Smooth muscle cell (in vitro differentiated cells): ENCODE measurements at regions not wholly inside any gene's neighbourhood (a gene's known extent, or its start where the extent isn't known, plus 50 kb on each side); places are given as distances from the start of the nearest gene placed in this dataset.

Source experiments
- DNase-seq: peaks from one replicate; lab custom pipeline; 2025; ENCODE audit not compliant: unreplicated experiment; lab: John Stamatoyannopoulos, UW
- H2AFZ ChIP-seq: fragments of 200-600 bp; sonication (generic); 2 replicates; pipeline ENCODE4 v1.6.0; 2016; ENCODE audit warnings: antibody characterized with exemption, low read depth, mild to moderate bottlenecking
- H3F3A ChIP-seq: fragments of 200-600 bp; sonication (generic); 2 replicates; pipeline ENCODE4 v1.6.0; 2017; ENCODE audit warnings: antibody characterized with exemption, low read depth
- H3K27ac ChIP-seq: fragments of 200-600 bp; sonication (generic); 2 replicates; pipeline ENCODE4 v1.5.1; 2016; ENCODE audit warnings: low read depth, mild to moderate bottlenecking
- H3K27me3 ChIP-seq: fragments of 200-600 bp; sonication (generic); 2 replicates; pipeline ENCODE4 v1.6.1; 2016; ENCODE audit warnings: low read depth, mild to moderate bottlenecking
- H3K36me3 ChIP-seq: fragments of 200-600 bp; sonication (generic); 2 replicates; pipeline ENCODE4 v1.5.1; 2016; ENCODE audit warnings: low read depth
- H3K4me1 ChIP-seq: fragments of 200-600 bp; sonication (generic); 2 replicates; pipeline ENCODE4 v1.5.1; 2016; ENCODE audit warnings: low read depth
- H3K4me2 ChIP-seq: fragments of 200-600 bp; sonication (generic); 2 replicates; pipeline ENCODE4 v1.6.0; 2016; ENCODE audit warnings: mild to moderate bottlenecking
- H3K4me3 ChIP-seq: fragments of 200-600 bp; sonication (generic); 2 replicates; pipeline ENCODE4 v1.5.1; 2016; ENCODE audit warnings: mild to moderate bottlenecking
- H3K79me2 ChIP-seq: fragments of 200-600 bp; sonication (generic); 2 replicates; pipeline ENCODE4 v1.6.0; 2016; ENCODE audit warnings: low read depth, mild to moderate bottlenecking
- H3K9ac ChIP-seq: fragments of 200-600 bp; sonication (generic); 2 replicates; pipeline ENCODE4 v1.6.0; 2016; ENCODE audit warnings: low read depth
- H3K9me3 ChIP-seq: fragments of 200-600 bp; sonication (generic); replicated peaks from 2 replicates; pipeline ENCODE4 v1.5.1; 2016; ENCODE audit warnings: low read depth
- H4K20me1 ChIP-seq: fragments of 200-600 bp; sonication (generic); 2 replicates; pipeline ENCODE4 v1.6.0; 2016; ENCODE audit warnings: low read depth
- WGBS: methylation state at CpG from one replicate; pipeline ENCODE4 v1.1.7; 2016; ENCODE audit warnings: low lambda C conversion rate; 5-methylcytosine and 5-hydroxymethylcytosine counted together
- TF ChIP-seq, protein P1 (sequence below): fragments of 200-600 bp; sonication (generic); IDR thresholded peaks from 2 replicates; pipeline ENCODE4 v1.5.1; 2017; ENCODE audit warnings: borderline replicate concordance, mild to moderate bottlenecking, antibody characterized with exemption; ENCODE audit not compliant: insufficient read depth, poor library complexity, severe bottlenecking

DNA sequence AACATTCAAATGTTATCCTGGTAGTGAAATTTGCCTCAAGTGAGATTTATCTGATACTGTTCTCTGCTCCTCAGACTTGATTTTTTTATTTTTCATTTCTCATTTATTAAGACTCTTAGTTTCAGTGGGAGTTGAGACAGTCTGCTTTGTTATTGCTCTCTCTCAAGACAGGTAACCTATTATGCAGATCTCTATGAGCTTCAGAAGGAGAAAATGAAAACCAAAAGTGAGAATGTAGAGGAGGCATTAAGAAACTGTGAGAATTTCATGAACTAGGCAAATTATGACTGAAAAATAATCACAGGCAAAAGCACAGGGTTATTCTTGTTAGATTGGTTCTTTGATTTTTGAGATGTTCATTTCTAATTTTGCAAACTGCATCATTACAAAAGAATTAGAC, 290.0 kb upstream of the CHORDC1 start:
- no peaks in the 10 kb centered on the region for H4K20me1 ChIP-seq
- H3F3A ChIP-seq, result no peaks in the 10 kb centered on the region
- H3K9ac ChIP-seq, result no peak overlapping the region
- H3K4me2 ChIP-seq, result no peak overlapping the region
- no peaks in the 10 kb centered on the region for H3K4me1 ChIP-seq
- H3K9me3 ChIP-seq, result no peaks in the 10 kb centered on the region
- H3K79me2 ChIP-seq, result no peaks in the 10 kb centered on the region
- no peak overlapping the region for H3K4me3 ChIP-seq
- DNase-seq, result no peak
- no peaks in the 10 kb centered on the region for H3K36me3 ChIP-seq
- TF ChIP-seq, protein P1, sequence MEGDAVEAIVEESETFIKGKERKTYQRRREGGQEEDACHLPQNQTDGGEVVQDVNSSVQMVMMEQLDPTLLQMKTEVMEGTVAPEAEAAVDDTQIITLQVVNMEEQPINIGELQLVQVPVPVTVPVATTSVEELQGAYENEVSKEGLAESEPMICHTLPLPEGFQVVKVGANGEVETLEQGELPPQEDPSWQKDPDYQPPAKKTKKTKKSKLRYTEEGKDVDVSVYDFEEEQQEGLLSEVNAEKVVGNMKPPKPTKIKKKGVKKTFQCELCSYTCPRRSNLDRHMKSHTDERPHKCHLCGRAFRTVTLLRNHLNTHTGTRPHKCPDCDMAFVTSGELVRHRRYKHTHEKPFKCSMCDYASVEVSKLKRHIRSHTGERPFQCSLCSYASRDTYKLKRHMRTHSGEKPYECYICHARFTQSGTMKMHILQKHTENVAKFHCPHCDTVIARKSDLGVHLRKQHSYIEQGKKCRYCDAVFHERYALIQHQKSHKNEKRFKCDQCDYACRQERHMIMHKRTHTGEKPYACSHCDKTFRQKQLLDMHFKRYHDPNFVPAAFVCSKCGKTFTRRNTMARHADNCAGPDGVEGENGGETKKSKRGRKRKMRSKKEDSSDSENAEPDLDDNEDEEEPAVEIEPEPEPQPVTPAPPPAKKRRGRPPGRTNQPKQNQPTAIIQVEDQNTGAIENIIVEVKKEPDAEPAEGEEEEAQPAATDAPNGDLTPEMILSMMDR, result no peak
- H3K27me3 ChIP-seq, result no peaks in the 10 kb centered on the region
- H2AFZ ChIP-seq, result no peak overlapping the region
- no peak overlapping the region for H3K27ac ChIP-seq

DNA sequence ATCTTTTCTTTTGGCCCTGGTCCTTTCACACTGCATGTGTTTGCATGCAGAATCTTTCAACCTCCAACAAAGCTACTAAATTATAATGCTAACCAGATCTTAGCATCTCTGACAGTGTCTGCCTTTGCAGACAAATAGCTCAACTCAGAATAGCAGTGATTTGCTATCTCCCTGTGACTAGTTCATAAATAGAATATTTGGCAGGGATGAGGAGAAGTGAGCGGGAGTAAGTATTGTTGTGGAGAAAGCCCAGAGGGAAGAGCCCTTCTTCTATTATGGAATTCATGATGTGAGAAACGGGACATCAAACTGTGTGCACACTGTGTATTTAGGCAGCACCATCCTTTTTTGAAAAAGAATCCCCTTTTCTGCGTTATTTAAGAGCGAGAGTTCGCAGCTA, 288.0 kb upstream of the CHORDC1 start:
- no peak for DNase-seq
- Histone ChIP-seq H3K4me1 (no peaks in the 10 kb centered on the region), H3K4me3 (no peak overlapping the region), H3K4me2 (no peak overlapping the region), H3K9me3 (no peaks in the 10 kb centered on the region), H3F3A (no peaks in the 10 kb centered on the region), H3K27ac (no peak overlapping the region), H4K20me1 (no peaks in the 10 kb centered on the region), H2AFZ (no peak overlapping the region), H3K36me3 (no peaks in the 10 kb centered on the region), H3K9ac (no peak overlapping the region), H3K27me3 (no peaks in the 10 kb centered on the region), H3K79me2 (no peaks in the 10 kb centered on the region)
- WGBS, result 91% methylated on average over 5 of the region's 5 CpGs
- TF ChIP-seq, protein P1, result no peak

DNA sequence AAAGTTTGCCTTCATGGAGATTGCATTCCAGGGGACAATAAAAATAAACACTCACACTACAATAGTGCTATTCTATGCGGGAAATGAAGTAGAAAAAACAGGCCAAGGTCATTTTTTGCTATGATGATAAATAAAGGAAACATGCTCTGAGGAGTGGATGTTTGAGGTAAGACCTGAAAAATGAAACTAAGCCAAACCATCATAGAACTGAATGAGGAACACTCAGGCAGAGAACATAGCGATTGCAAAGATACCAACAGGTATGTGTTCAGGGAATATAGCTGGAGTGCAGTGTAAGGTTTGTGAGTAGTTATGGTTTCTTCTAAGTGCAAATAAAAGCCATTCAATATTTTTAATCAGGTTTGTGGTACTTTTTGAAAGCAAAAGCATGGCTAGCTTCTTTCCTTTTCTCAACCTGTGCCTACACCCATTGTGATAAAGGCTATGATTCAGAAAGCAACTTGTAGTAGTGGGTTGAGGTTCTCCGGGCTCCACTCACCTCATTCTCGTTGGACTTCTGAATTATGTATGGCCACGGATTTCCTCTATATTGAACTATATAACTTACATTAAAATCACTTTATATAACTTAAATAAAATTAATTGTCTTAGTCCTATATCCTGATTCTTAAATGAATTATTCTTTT, 278.2 kb upstream of the CHORDC1 start:
- no peaks in the 10 kb centered on the region for H3K9me3 ChIP-seq
- 79% methylated on average over 5 of the region's 5 CpGs for WGBS
- H3K27me3 ChIP-seq, result no peaks in the 10 kb centered on the region
- H3K4me3 ChIP-seq, result no peak overlapping the region
- H2AFZ ChIP-seq, result no peak overlapping the region
- no peaks in the 10 kb centered on the region for H3K36me3 ChIP-seq
- no peaks in the 10 kb centered on the region for H4K20me1 ChIP-seq
- H3K79me2 ChIP-seq, result no peaks in the 10 kb centered on the region
- H3F3A ChIP-seq, result no peaks in the 10 kb centered on the region
- TF ChIP-seq, protein P1, result no peak
- DNase-seq, result no peak
- H3K4me1 ChIP-seq, result no peaks in the 10 kb centered on the region
- H3K27ac ChIP-seq, result no peak overlapping the region
- no peak overlapping the region for H3K4me2 ChIP-seq
- H3K9ac ChIP-seq, result no peak overlapping the region

DNA sequence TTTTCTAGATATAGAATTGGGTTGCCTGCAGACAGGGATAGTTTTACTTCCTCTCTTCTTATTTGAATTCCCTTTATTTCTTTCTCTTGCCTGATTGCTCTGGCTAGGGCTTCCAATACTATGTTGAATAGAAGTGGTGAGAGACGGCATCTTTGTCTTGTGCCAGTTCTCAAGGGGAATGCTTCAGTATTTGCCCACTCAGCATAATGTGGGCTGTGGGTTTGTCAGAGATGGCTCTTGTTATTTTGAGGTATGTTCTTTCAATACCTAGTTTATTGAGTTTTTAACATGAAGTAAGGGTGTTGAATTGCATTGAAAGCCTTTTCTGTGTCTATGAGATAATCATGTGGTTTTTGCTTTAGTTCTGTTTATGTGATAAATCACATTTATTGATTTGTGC, 273.9 kb upstream of the CHORDC1 start:
- H3K9me3 ChIP-seq, result no peaks in the 10 kb centered on the region
- H3K36me3 ChIP-seq, result no peaks in the 10 kb centered on the region
- no peak overlapping the region for H3K4me2 ChIP-seq
- H3K4me1 ChIP-seq, result no peaks in the 10 kb centered on the region
- H3K9ac ChIP-seq, result no peak overlapping the region
- 93% methylated on average over 1 of the region's 1 CpG for WGBS
- no peaks in the 10 kb centered on the region for H3F3A ChIP-seq
- no peak overlapping the region for H3K27ac ChIP-seq
- no peaks in the 10 kb centered on the region for H3K27me3 ChIP-seq
- no peak overlapping the region for H2AFZ ChIP-seq
- H3K4me3 ChIP-seq, result no peak overlapping the region
- TF ChIP-seq, protein P1, result no peak
- no peaks in the 10 kb centered on the region for H3K79me2 ChIP-seq
- no peak for DNase-seq
- H4K20me1 ChIP-seq, result no peaks in the 10 kb centered on the region
